Panc1 (cell line): ENCODE measurements at regions not wholly inside any gene's neighbourhood (a gene's known extent, or its start where the extent isn't known, plus 50 kb on each side); places are given as distances from the start of the nearest gene placed in this dataset.

Experiments used
- ATAC-seq: fragments of 200-7000 bp; cut with Tn5 transposase; 2 replicates; pipeline ENCODE4 v1.9.1; 2020; ENCODE audit warnings: mild to moderate bottlenecking, moderate library complexity
- BruUV-seq: library from RNA; stranded (reverse); fragments of 400-500 nt; replicated peaks from 2 replicates; lab custom pipeline; 2021; lab: Mats Ljungman, UMichigan
- CTCF ChIA-PET: fragments of 300-600 bp; sonication (Branson Sonifier 250); formaldehyde crosslinking; loops from one replicate; lab custom pipeline; 2022; ENCODE audit warnings: antibody characterized with exemption; lab: Charles Lee
- POLR2A ChIA-PET: fragments of 300-600 bp; sonication (Branson Sonifier 250); formaldehyde crosslinking; loops from one replicate; lab custom pipeline; 2022; ENCODE audit warnings: antibody characterized with exemption; lab: Charles Lee
- DNase-seq: peaks from one replicate; pipeline ENCODE4 v3.0.0-alpha.2; 2010; ENCODE audit warnings: low read depth, low spot score
- H3K27ac ChIP-seq: 2 replicates; pipeline ENCODE4 v1.5.1; 2011; ENCODE audit warnings: mild to moderate bottlenecking, low read length, inconsistent platforms
- H3K27me3 ChIP-seq: fragments of 200-500 bp; sonication (Bioruptor generic); 2 replicates; pipeline ENCODE4 v1.6.0; 2014; ENCODE audit warnings: low read length, inconsistent platforms; ENCODE audit not compliant: control insufficient read depth, insufficient read depth
- H3K36me3 ChIP-seq: fragments of 200-500 bp; sonication (Bioruptor generic); 2 replicates; pipeline ENCODE4 v1.5.1; 2014; ENCODE audit warnings: inconsistent platforms, mild to moderate bottlenecking, low read length, moderate library complexity; ENCODE audit not compliant: control insufficient read depth, insufficient read depth
- H3K4me1 ChIP-seq: 2 replicates; pipeline ENCODE4 v1.5.1; 2011; ENCODE audit warnings: inconsistent platforms, mild to moderate bottlenecking, low read length, moderate library complexity; ENCODE audit not compliant: control insufficient read depth, insufficient read depth
- H3K4me3 ChIP-seq, 2 experiments: 2 replicates each; pipeline ENCODE4 v1.5.1; 2011 to 2012; ENCODE audit warnings: low read depth in 2 of 2, low read length in 2 of 2, mild to moderate bottlenecking in 2 of 2, inconsistent platforms in 1 of 2, moderate library complexity in 1 of 2
- H3K9me3 ChIP-seq: fragments of 200-500 bp; sonication (Bioruptor generic); 2 replicates; pipeline ENCODE4 v1.5.1; 2014; ENCODE audit warnings: low read depth, mild to moderate bottlenecking, inconsistent platforms, low read length, moderate library complexity; ENCODE audit not compliant: control insufficient read depth, insufficient read depth
- CTCF ChIP-seq: fragments of 450-650 bp; IDR thresholded peaks from 2 replicates; pipeline ENCODE4 v1.5.1; 2017; ENCODE audit warnings: mild to moderate bottlenecking
- POLR2AphosphoS5 ChIP-seq: IDR thresholded peaks from 2 replicates; pipeline ENCODE4 v1.6.1; 2012; ENCODE audit warnings: mild to moderate bottlenecking, low read depth, low read length, moderate library complexity
- REST ChIP-seq, 2 experiments: IDR thresholded peaks; 2 replicates each; pipeline ENCODE4 v1.6.1; 2011 to 2012; ENCODE audit warnings: low read depth in 2 of 2, control low read depth in 1 of 2, low read length in 1 of 2, mild to moderate bottlenecking in 1 of 2, moderate library complexity in 1 of 2; ENCODE audit not compliant: insufficient read depth in 1 of 2
- SIN3A ChIP-seq: IDR thresholded peaks from 2 replicates; pipeline ENCODE4 v1.6.1; 2012; ENCODE audit warnings: low read depth, mild to moderate bottlenecking, low read length, moderate library complexity, borderline replicate concordance; ENCODE audit not compliant: insufficient read depth
- TCF7L2 ChIP-seq: IDR thresholded peaks from 2 replicates; pipeline ENCODE4 v1.6.1; 2011; ENCODE audit warnings: mild to moderate bottlenecking, low read depth, low read length, inconsistent platforms
- in situ Hi-C: cut with HindIII; loops from 2 replicates; pipeline ENCODE4 v1.10.0; 2016; ENCODE audit warnings: low sequenced_read_pairs, low pct_unique_long_range_greater_than_20kb
- intact Hi-C: fragments of 100-400 bp; cut with micrococcal nuclease; formaldehyde crosslinking; loops from one replicate; pipeline ENCODE4 v1.10.0; 2022; ENCODE audit not compliant: unreplicated experiment

- Histone ChIP-seq H3K9me3 (no peaks in the 10 kb centered on the region), H3K27me3 (no peaks in the 10 kb centered on the region), H3K36me3 (no peaks in the 10 kb centered on the region), H3K27ac (no peak overlapping the region), H3K4me1 (no peaks in the 10 kb centered on the region), H3K4me3 (no peak overlapping the region)
- CTCF ChIA-PET, result no interaction called here
- no TSS peak for BruUV-seq
- POLR2A ChIA-PET, result no interaction called here
- in situ Hi-C loops, result no loop called here
- no peak for TF ChIP-seq SIN3A
- no peak for TF ChIP-seq CTCF
- no peak for TF ChIP-seq POLR2AphosphoS5
- TF ChIP-seq REST (IDR thresholded peaks at IDR 0.05; ENCODE audit: insufficient read depth in 1 of 2, low read depth in 2 of 2, low read length in 1 of 2), result no peak
- intact Hi-C loops, result no loop called here
- DNase-seq, result no peak
- ATAC-seq, result no peak
These were observed 294.6 kb upstream of the STS start for GRCh38 chrX:6852869-6853268.

- Histone ChIP-seq H3K27me3 (no peaks in the 10 kb centered on the region), H3K36me3 (no peaks in the 10 kb centered on the region), H3K9me3 (no peaks in the 10 kb centered on the region), H3K4me3 (no peak overlapping the region), H3K4me1 (no peaks in the 10 kb centered on the region), H3K27ac (no peak overlapping the region)
- ATAC-seq (no peak), DNase-seq (no peak)
- in situ Hi-C loops, result no loop called here
- intact Hi-C loops, result no loop called here
- ChIA-PET CTCF (no interaction called here), POLR2A (no interaction called here)
- TF ChIP-seq TCF7L2 (no peak), CTCF (no peak), POLR2AphosphoS5 (no peak), SIN3A (no peak), REST (IDR thresholded peaks at IDR 0.05; ENCODE audit: insufficient read depth in 1 of 2, low read depth in 2 of 2, low read length in 1 of 2) (no peak)
- no TSS peak for BruUV-seq
These were observed 295.4 kb upstream of the STS start for GRCh38 chrX:6852121-6852520.
